ENCODE measurements at regions not wholly inside any gene's neighbourhood (a gene's known extent, or its start where the extent isn't known, plus 50 kb on each side); places are given as distances from the start of the nearest gene placed in this dataset.

GRCh38 chrX:134161162-134161561, 75.8 kb upstream of the CCDC160 start:
- TF ChIP-seq CTCF (conservative IDR thresholded peaks at IDR 0.05) (no peak), EZH2 (IDR thresholded peaks at IDR 0.05; ENCODE audit: low read depth) (no peak)

Measured in PC-9 (cell line).